Activated gamma-delta T cell (primary cell): ENCODE measurements at regions not wholly inside any gene's neighbourhood (a gene's known extent, or its start where the extent isn't known, plus 50 kb on each side); places are given as distances from the start of the nearest gene placed in this dataset.
"Not testable (repeated sequence)": the region's sequence is repeated elsewhere in the genome, so short reads cannot be mapped to it uniquely, and the experiment has no call there.

Experiments
- DNase-seq: peaks from one replicate; lab custom pipeline; 2025; lab: John Stamatoyannopoulos, UW

DNA sequence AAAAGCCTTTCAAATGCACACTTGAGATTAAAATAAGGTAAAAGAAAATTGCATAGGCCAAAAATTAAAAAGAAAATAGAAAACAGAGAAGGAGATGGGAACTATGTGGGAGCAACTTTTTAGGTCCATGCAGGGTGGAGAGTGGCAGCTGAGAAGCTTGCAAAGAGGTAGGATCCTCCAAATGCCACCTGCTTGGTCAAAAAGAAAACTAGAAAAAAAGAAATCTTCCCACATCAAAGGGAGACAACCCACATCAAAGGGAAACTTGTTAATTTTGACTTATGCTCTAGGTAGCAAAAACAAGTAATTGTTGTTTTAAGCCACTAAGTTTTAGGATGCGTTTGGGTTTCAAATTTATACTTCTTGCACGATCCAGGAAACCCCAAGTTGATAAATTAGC lies 342.9 kb downstream of the IL20RB start:
- no peak for DNase-seq

DNA sequence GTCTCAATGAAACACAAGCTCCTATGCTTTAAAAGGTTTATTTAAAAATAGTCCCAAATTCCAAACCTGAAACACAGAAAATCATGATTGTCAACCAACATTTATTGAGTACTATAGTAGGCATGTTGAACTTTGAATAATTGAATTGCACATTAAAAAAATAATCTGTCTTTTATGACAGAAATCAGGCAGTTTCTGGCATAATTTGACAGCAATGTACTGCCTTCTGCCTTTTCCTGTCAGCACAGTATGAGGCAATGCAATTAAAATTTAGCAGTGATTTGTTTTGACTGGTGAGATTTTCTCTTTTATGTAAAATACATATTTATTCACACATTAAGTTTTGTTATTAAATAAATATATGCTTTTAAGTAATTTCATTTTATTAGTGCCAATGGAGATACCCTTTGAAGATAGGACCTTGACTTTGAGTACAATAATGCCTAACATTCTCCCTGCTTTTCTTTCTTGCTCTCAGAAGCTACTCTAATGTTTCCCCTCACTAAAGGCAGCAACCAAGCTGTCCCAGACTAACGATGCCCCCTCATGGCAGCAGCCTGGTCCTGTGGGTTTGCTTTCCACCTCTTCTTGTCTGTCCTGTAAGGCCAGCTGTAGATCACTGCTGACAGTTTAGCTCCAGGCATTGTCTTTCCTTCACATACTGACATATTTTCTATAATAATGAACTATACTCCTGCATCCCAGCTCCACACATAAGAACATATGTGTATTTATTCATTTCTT lies 346.7 kb downstream of the IL20RB start:
- DNase-seq = no peak

DNA sequence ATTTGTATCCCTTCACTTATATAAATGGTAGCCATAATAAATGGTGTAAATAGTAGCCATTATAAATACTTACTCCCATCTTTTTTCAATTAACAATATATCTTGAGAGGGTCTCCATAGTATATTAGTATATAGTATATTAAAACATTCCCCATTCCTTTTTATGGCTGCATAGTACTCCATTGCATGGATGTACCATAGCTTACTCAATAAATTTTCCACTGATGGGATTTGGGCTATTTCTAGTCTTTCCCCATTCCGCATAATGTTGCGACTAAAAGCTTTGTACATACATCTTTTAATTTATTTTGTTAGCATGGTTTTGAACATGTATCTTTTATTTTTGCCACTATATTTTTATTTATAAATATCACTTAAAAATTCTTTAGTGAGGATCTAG lies 366.3 kb downstream of the IL20RB start:
- no peak for DNase-seq

DNA sequence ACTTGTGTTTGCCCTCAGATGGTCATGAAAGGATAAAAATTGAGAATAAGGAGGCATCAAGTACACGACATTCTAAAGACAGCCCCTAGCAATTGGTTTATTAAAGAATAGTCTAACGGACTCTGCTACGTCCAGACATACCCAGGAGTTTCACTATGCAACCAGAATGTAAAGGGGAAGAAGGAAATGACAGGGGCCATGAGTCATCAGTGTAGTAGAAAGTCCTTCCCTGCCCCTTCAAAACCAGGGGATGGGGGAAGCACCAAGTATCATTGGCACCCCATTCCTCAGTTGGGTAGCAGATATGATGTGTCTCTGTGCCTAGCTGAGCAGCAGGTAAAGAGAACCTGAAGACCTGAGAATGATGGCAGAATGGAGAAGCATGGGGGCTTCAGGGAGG lies 367.4 kb downstream of the IL20RB start:
- DNase-seq = no peak

DNA sequence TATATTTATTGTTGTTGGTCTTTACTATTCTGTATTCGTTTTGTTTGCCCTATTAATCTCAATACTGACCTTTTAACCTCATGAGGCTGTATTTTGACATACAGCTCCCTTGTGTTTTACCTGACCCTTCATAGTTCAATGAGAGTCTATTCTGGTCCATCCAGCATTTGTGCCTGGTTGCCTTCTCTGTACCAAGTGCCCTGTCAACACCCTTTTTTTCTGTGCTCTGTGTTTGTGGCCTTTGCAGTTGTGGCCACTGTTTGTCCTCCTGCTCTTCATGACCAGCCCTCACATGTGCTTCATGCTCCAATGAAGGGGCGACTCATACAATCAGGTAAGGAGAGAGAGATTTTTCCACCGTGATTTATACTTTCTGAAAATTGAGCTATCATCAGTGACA lies 368.2 kb downstream of the IL20RB start:
- no peak for DNase-seq

DNA sequence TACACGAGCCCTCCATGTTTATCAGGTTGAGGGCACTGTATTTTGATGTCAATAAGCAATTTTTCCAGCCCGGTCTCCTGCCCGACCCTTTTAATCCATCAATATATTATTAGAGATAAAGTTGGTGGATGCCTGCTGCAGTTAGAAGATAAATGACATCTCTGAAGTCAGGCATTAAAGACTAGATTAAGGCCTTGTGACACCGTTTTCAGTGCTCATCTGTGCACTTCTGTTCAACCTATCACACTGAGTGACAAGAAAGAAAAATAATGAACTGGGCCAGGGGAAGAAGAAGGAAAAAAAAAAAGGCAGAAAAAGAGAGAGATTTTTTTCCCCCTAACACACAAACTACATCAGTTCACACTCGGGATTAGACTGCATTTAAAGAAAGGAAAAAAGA lies 371.8 kb downstream of the IL20RB start:
- no peak for DNase-seq

- DNase-seq = no peak
Observed at GRCh38 chr3:137330246-137330645, 372.5 kb downstream of the IL20RB start.

GRCh38 chr3:137332297-137332696 lies 374.5 kb downstream of the IL20RB start:
- no peak for DNase-seq

GRCh38 chr3:137335478-137335877 lies 377.7 kb downstream of the IL20RB start:
- DNase-seq = no peak

- not testable (repeated sequence) for DNase-seq
Observed at GRCh38 chr3:137338400-137338799, 380.6 kb downstream of the IL20RB start.

DNA sequence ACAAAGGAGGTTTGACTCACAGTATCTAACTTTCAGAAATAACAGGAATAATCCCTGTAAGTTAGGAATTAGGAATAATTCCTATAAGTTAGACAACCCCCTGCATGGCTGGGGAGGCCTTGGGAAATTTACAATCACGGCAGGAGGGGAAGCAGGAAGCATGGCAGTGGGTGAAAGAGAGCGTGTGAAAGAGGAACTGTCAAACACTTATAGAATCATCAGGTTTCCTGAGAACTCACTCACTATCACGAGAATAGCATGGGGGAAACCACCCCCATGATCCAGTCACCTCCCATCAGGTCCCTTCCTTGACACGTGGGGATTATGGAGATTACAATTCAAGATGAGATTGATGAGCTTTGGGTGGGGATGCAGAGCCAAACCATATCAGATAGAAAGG lies 385.5 kb downstream of the IL20RB start:
- no peak for DNase-seq

DNA sequence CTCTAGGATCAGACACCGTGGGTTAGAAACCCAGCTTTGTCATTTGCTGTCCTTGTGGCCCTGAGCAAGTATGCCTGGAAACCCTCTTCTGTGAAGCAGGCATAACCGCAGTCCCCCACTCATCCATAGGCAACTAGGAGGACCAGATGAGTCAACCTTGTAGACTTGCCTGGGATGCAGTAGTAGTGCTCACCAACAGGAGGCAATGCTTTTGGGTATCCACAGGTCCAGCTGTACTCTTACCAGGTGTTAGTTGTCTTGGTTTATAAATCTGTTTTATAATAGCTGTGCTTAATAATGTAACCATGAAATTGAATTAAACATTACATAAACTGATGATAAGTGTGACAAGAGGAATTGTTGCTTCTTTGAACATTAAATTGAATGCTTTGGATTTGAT lies 389.3 kb downstream of the IL20RB start:
- DNase-seq = no peak

- no peak for DNase-seq
Observed at GRCh38 chr3:137347817-137348368, 390.1 kb downstream of the IL20RB start.

- DNase-seq = no peak
Observed at GRCh38 chr3:137348936-137349335, 391.2 kb downstream of the IL20RB start.

DNA sequence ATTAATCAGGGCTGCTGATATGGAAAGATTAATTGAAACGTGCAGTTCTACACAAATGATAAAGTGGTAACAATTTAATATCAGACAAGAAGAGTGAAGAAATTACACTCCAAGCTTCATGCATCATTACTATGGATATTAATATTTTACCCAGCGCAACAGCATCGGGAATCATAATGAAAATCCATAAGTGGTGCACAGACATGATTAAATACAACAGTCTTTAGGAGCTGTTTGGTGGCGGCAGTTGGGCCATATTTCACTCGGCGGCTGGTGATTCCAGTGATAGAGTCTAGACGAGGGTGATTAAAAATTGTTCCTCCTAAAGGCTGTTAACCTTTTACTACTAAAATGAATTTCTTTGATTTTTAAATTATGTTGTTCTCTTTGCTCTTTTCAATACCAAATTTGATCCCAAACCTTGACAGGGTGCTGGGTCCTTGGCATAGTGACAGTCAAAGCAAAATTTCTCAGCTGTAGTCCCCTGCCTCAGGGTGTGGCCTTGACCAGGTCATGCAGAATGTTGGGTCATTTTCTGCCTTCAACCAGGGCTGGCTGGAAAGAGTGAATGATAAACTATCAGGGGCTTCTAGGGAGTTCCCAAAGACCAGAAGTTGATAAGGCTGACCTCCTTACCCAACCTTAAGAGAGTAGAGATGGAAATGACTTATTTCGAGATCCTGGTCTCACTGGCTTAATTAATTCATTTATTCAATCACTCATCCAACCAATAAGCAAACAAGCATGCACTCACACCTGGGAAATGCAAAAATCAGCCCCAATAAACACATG lies 392.0 kb downstream of the IL20RB start:
- DNase-seq = no peak

GRCh38 chr3:137360531-137361201 lies 402.9 kb downstream of the IL20RB start:
- no peak for DNase-seq

- DNase-seq = no peak
Observed at GRCh38 chr3:137382005-137382594, 382.0 kb upstream of the SOX14 start.

DNA sequence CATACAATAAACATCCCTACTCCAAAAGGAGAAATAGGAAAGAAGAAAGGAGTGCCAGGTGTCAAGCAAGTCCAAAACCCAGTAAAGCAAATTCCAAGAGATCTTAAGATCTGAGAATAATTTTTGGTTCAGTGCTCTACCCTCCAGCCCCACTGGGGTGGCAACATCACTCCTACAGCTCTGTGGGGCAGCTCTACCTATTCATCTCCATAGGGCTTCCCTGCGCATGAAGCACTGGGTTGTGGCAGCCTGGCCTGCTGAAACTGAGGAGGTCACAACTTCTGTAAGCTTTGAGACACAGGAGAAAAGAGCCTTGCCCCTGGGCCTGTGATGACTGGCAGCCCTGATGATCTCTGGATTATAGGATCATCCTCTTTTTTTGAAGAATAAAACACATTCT lies 378.2 kb upstream of the SOX14 start:
- no peak for DNase-seq

DNA sequence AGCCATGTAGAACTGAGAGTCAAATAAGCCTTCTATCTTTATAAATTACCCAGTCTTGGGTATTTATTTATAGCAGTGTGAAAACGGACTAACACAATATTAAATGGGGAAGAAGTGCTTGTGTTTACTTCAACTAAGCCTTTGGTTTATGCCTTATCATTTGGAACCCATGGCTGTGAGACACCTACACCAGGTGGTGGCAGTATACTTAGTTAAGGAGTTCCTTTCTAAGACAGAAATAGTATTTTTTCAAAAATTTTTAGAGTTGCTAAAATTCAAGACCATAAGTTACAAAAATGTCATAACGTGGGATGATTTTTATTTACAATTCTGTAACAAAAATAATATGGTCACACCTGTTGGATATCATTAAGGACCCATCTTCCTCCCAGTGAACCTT lies 354.5 kb upstream of the SOX14 start:
- no peak for DNase-seq

GRCh38 chr3:137410028-137410427 lies 354.1 kb upstream of the SOX14 start:
- no peak for DNase-seq

GRCh38 chr3:137420198-137420995 lies 343.7 kb upstream of the SOX14 start:
- no peak for DNase-seq
